Cardiac fibroblast (primary cell): ENCODE measurements at regions not wholly inside any gene's neighbourhood (a gene's known extent, or its start where the extent isn't known, plus 50 kb on each side); places are given as distances from the start of the nearest gene placed in this dataset.
A peak's percentile ranks its signal among the peaks of the same experiment; 100 is the strongest.
"Not testable (repeated sequence)": the region's sequence is repeated elsewhere in the genome, so short reads cannot be mapped to it uniquely, and the experiment has no call there.

ENCODE experiments used
- DNase-seq, 2 donors: peaks; one replicate each; pipeline versions ENCODE4 v3.0.0 to v3.0.0-alpha.2; 2010; ENCODE audit warnings: low read depth in 2 of 2
- H3K4me3 ChIP-seq, 2 donors: replicated peaks in 1 of 2; 1 replicate in 1 of 2; 2 replicates in 1 of 2; pipeline ENCODE4 v1.5.1; 2011; ENCODE audit warnings: low read depth in 2 of 2, low read length in 2 of 2, mild to moderate bottlenecking in 2 of 2, moderate library complexity in 1 of 2
- CTCF ChIP-seq: IDR thresholded peaks from one replicate; pipeline ENCODE4 v1.5.1; 2011; ENCODE audit warnings: low read depth, mild to moderate bottlenecking, low read length, inconsistent platforms

- no peak for TF ChIP-seq CTCF
- DNase-seq: no peak
- H3K4me3 ChIP-seq: no peak overlapping the region
These were observed 170.4 kb downstream of the LIPI start for GRCh38 chr21:14040386-14040785.

GRCh38 chr21:14028619-14029018, 182.1 kb downstream of the LIPI start:
- peak; percentile 5 to 42 for DNase-seq

GRCh38 chr21:14027235-14027869, 183.4 kb downstream of the LIPI start:
- peak overlapping the region; percentile 65 to 66 for H3K4me3 ChIP-seq
- peak; percentile 92 to 93 for DNase-seq

More at GRCh38 chr21:14028619-14029018, 182.1 kb downstream of the LIPI start:
- H3K4me3 ChIP-seq: not testable (repeated sequence)

GRCh38 chr21:14020108-14020507, 190.6 kb downstream of the LIPI start:
- H3K4me3 ChIP-seq, DNase-seq: not testable (repeated sequence)

- H3K4me3 ChIP-seq, DNase-seq: not testable (repeated sequence)
These were observed 194.9 kb downstream of the LIPI start for GRCh38 chr21:14015841-14016240.

GRCh38 chr21:14013623-14014498, 196.9 kb downstream of the LIPI start:
- DNase-seq, H3K4me3 ChIP-seq: not testable (repeated sequence)

- no peak for TF ChIP-seq CTCF
- no peak for DNase-seq
- no peak overlapping the region for H3K4me3 ChIP-seq
These were observed 197.6 kb downstream of the LIPI start for GRCh38 chr21:14013056-14013603.

GRCh38 chr21:14012409-14012808, 198.3 kb downstream of the LIPI start:
- no peak for TF ChIP-seq CTCF
- no peak for DNase-seq
- H3K4me3 ChIP-seq: no peak overlapping the region

- H3K4me3 ChIP-seq, DNase-seq: not testable (repeated sequence)
These were observed 199.0 kb downstream of the LIPI start for GRCh38 chr21:14011751-14012150.

GRCh38 chr21:14011149-14011548, 199.6 kb downstream of the LIPI start:
- not testable (repeated sequence) for DNase-seq, H3K4me3 ChIP-seq
